Kidney (tissue), 13 donors: ENCODE measurements at regions not wholly inside any gene's neighbourhood (a gene's known extent, or its start where the extent isn't known, plus 50 kb on each side); places are given as distances from the start of the nearest gene placed in this dataset.

ENCODE experiments used
- DNase-seq, 5 donors: peaks; one replicate each; pipeline ENCODE4 v3.0.0-alpha.2; 2013 to 2020
- FAIRE-seq: peaks from 2 replicates; lab custom pipeline; 2012; peaks lifted over from hg19 to GRCh38; lab: Jason Lieb, UNC
- H3K27ac ChIP-seq, 2 donors: one replicate each; pipeline ENCODE4 v1.7.0; 2013; ENCODE audit warnings: low read depth in 2 of 2, low read length in 2 of 2, inconsistent platforms in 1 of 2
- H3K27me3 ChIP-seq: one replicate; pipeline ENCODE4 v1.7.1; 2013; ENCODE audit warnings: low read length, inconsistent platforms; ENCODE audit not compliant: control insufficient read depth, insufficient read depth
- H3K36me3 ChIP-seq, 3 donors: one replicate each; pipeline versions ENCODE4 v1.7.0 to v1.7.1; 2013; ENCODE audit warnings: low read length in 3 of 3, control low read depth in 1 of 3, inconsistent platforms in 1 of 3; ENCODE audit not compliant: insufficient read depth in 3 of 3, control insufficient read depth in 2 of 3
- H3K4me1 ChIP-seq, 3 donors: one replicate each; pipeline versions ENCODE4 v1.7.0 to v1.7.1; 2013; ENCODE audit warnings: low read length in 3 of 3, inconsistent platforms in 1 of 3, low read depth in 1 of 3; ENCODE audit not compliant: control insufficient read depth in 2 of 3, insufficient read depth in 2 of 3
- H3K4me3 ChIP-seq, 3 donors: one replicate each; pipeline versions ENCODE4 v1.7.0 to v1.8.1; 2013; ENCODE audit warnings: low read length in 3 of 3, control low read depth in 1 of 3, inconsistent platforms in 1 of 3
- H3K9ac ChIP-seq, 3 donors: one replicate each; pipeline versions ENCODE4 v1.7.0 to v1.7.1; 2013; ENCODE audit warnings: low read length in 3 of 3, control low read depth in 1 of 3, inconsistent platforms in 1 of 3
- H3K9me3 ChIP-seq, 3 donors: one replicate each; pipeline versions ENCODE4 v1.7.0 to v1.7.1; 2013; ENCODE audit warnings: low read length in 3 of 3, control low read depth in 1 of 3, inconsistent platforms in 1 of 3; ENCODE audit not compliant: control insufficient read depth in 2 of 3, insufficient read depth in 1 of 3
- CTCF ChIP-seq: IDR thresholded peaks from 3 replicates; pipeline ENCODE4 v1.5.1; 2012; ENCODE audit warnings: mild to moderate bottlenecking, moderate library complexity, borderline replicate concordance; ENCODE audit not compliant: insufficient read depth; ENCODE audit errors: extremely low read depth
- intact Hi-C: fragments of 100-400 bp; cut with DNase I; formaldehyde crosslinking; loops from one replicate; pipeline ENCODE4 v1.11.1; 2022
- donor health status: control.
- donor health status: control.
- donor health status: control.
- donor health status: control.
- donor health status: control.
- donor health status: DM: yes; HTN: yes; CAD: no.
- donor health status: Normal renal cell carcinoma (clear cell type).

GRCh38 chr3:86654806-86655460, 336.0 kb downstream of the VGLL3 start:
- intact Hi-C loops: no loop called here

GRCh38 chr3:86653661-86654205, 337.2 kb downstream of the VGLL3 start:
- Histone ChIP-seq H3K27me3 (no peaks in the 10 kb centered on the region), H3K4me3 (no peak overlapping the region), H3K4me1 (no peaks in the 10 kb centered on the region), H3K9me3 (no peaks in the 10 kb centered on the region), H3K27ac (no peak overlapping the region), H3K36me3 (no peaks in the 10 kb centered on the region), H3K9ac (no peak overlapping the region)
- FAIRE-seq: no peak
- TF ChIP-seq CTCF: no peak
- no peak for DNase-seq
- intact Hi-C loops: no loop called here

More at GRCh38 chr3:86654806-86655460, 336.0 kb downstream of the VGLL3 start:
- Histone ChIP-seq H3K9me3 (no peaks in the 10 kb centered on the region), H3K9ac (no peak overlapping the region), H3K4me3 (no peak overlapping the region), H3K27ac (no peak overlapping the region), H3K36me3 (no peaks in the 10 kb centered on the region), H3K27me3 (no peaks in the 10 kb centered on the region), H3K4me1 (no peaks in the 10 kb centered on the region)
- no peak for FAIRE-seq
- DNase-seq: no peak
- no peak for TF ChIP-seq CTCF

- H3K9me3 ChIP-seq: no peaks in the 10 kb centered on the region
- no peak for TF ChIP-seq CTCF
- intact Hi-C loops: no loop called here
- H3K27ac ChIP-seq: no peak overlapping the region
- FAIRE-seq: no peak
- DNase-seq: no peak
- H3K9ac ChIP-seq: no peak overlapping the region
- H3K27me3 ChIP-seq: no peaks in the 10 kb centered on the region
- no peaks in the 10 kb centered on the region for H3K36me3 ChIP-seq
- no peaks in the 10 kb centered on the region for H3K4me1 ChIP-seq
- H3K4me3 ChIP-seq: no peak overlapping the region
These were observed 342.9 kb downstream of the VGLL3 start for GRCh38 chr3:86648087-86648486.
